GM18508 (cell line): ENCODE measurements at regions not wholly inside any gene's neighbourhood (a gene's known extent, or its start where the extent isn't known, plus 50 kb on each side); places are given as distances from the start of the nearest gene placed in this dataset.
A peak's percentile ranks its signal among the peaks of the same experiment; 100 is the strongest.
"Not testable (repeated sequence)": the region's sequence is repeated elsewhere in the genome, so short reads cannot be mapped to it uniquely, and the experiment has no call there.

Experiments
- ATAC-seq: cut with Tn5 transposase; IDR thresholded peaks from one replicate; pipeline ENCODE4 v1.9.1; 2021; ENCODE audit warnings: moderate number of reproducible peaks; ENCODE audit not compliant: insufficient read depth, unreplicated experiment

DNA sequence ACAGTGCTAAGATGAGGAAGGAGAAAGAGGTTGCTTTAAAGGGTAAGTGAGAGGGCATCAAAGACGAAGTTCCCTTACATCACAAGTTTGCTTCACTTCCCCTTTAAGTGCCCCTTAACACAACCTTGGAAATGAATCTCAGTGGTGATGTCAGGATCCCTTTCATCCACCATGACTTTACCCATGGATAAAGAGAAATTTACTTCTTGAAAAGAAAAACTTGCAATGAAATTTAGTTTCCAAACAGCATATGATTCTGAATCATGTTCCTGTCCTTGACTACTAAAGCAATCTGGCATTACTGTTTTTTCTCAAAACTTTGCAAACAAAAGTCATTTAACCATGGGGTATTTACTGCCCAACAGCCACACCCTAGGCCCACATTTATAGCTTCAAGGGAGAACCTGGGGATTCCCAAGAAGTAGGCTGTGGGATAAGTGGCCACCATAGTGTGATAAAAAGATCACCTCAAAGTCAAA is 135.9 kb downstream of the ITGB8 start:
- peak; percentile 75 for ATAC-seq

DNA sequence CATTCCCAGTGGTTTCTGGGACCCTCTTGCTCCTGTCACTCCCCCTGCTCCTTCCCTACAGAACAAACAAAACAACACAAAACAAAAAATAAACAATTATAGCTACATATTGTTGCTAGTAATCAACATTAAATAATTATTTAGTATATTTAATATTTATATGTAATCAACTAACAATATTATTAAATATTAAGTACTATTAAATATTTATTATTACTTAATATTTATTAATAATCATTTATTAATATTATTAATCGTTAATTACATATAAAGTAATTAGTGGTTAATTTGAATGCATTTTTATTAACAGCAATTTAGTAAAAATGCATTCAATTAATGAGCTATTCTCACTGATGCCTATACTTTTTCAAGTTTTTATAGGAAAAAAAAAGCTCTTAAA is 139.4 kb downstream of the ITGB8 start:
- no peak for ATAC-seq

DNA sequence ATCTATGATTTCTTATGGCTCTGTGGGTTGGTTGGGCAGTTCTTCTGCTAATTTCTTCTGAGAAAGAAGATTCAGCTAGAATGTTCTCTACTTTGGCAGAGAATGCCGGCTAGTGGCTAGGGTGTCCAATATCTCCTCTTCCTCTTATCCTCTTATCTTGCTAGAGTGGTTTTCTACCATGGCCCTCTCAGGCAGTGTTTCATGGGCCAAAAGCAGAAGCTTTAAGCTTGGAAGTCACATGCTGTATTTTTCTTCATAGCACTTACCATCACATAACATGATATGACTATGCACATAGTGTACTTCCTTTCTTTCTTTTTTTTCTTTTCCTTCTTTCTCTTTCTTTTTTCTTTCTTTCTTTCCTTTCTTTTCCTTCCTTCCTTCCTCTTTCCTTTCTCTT is 140.0 kb downstream of the ITGB8 start:
- no peak for ATAC-seq

- no peak for ATAC-seq
These were observed 141.2 kb upstream of the ABCB5 start for GRCh38 chr7:20474249-20474648.

DNA sequence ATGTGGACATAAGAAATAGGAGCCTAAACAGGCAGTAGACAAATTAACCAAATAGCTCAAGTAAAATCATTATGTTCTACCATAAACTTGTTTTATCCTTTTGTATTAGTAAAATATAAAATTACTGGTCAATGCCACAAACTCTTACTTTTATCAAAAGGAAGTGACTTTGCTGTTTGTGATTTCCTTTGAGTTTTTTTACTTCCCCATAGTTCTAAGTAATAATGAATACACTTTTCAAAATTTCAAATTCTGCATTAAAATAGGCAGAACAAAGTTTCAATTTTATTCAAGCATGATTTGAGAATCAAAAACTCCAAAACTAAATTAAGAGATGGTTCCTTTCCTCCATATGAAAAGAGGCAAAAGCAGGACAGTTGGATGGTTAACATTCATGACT is 139.7 kb upstream of the ABCB5 start:
- no peak for ATAC-seq

- no peak for ATAC-seq
These were observed 138.4 kb upstream of the ABCB5 start for GRCh38 chr7:20477067-20477466.

DNA sequence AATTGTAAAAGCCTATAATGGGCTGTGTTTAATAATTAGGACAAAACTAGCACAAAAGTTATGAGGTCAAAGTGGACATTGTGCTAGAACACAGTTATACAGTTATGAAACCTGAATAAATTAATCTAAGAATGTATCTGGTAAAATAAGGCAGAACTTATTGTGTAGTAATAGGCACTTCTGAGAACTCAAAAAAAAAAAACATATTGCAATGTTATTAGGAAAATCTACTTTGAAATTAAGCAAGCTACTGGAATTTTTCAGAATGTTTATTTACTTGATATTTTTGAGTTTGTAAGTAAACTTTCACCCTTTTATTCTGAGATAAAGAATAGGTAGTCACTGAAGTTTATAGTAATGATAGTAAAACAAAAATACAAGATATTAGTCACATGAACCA is 135.8 kb upstream of the ABCB5 start:
- no peak for ATAC-seq

DNA sequence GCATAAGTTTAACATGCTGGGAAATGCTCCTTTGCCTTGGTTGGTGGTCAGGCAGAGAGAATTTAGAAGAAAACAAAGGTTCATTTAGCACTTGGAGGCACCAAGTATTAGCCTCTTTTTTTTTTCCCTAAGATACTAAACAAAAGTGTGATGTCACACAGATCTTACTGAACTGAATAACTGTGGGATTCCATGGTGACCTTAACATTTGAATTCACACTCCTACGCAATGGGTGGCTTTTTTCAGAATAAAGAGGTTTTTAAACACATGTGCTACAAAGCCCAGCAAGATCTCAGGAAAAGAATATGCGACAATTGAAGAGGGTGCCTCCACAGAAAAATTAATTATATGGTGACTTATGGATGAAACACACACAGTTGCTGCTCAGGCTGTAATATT is 133.4 kb upstream of the ABCB5 start:
- ATAC-seq: no peak

GRCh38 chr7:20484356-20484755 is 131.1 kb upstream of the ABCB5 start:
- no peak for ATAC-seq

- ATAC-seq: no peak
These were observed 126.6 kb upstream of the ABCB5 start for GRCh38 chr7:20488850-20489249.

GRCh38 chr7:20491284-20491683 is 124.2 kb upstream of the ABCB5 start:
- no peak for ATAC-seq

DNA sequence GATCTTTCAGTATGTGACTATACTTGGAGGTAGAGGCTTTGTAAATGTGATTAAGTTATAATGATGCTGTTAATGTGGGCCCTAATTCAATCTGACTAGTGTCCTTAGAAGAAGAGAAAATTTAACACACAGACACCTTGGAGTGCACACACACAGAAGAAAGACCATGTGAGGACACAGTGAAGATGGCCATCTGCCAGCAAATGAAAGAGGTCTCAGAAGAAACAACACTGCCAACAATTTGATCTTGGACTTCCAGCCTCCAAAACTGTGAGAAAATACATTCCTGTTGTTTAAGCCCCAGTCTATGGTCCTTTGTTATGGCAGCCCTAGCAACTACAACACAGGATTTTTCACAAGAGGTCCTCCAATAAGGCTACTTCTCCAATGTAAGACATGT is 120.9 kb upstream of the ABCB5 start:
- no peak for ATAC-seq

DNA sequence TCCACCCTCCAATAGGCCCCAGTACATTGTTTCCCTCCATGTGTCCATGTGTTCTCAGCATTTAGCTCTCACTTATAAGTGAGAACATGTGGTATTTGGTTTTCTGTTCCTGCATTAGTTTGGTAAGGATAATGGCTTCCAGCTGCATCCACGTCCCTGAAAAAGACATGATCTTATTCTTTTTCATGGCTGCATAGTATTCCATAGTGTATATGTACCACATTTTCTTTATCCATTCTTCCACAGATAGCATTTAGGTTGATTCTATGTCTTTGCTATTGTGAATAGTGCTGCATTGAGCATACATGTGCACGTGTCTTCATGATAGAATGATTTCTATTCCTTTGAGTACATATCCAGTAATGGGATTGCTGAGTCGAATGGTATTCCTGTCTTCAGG is 114.0 kb upstream of the ABCB5 start:
- not testable (repeated sequence) for ATAC-seq

GRCh38 chr7:20503278-20503950 is 112.1 kb upstream of the ABCB5 start:
- ATAC-seq: no peak

- ATAC-seq: no peak
These were observed 111.4 kb upstream of the ABCB5 start for GRCh38 chr7:20504060-20504459.

DNA sequence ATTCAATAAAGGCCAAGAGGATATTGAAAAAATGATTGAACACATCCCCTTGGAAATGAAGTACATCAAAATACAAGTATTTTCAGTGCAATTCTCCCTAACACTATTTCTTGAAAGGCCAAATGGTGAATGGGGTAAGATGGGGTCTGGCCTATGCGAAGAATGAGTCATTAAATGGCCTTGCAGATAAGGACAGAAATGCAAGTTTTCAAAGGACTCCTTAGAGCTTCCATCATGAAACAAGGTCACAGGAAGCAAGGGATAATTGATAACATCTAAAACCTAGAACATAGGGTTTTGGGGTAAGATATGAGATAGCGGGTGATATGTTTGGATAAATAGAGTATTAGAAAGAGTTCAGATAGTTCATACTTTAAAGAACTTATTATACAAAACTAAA is 109.3 kb upstream of the ABCB5 start:
- ATAC-seq: no peak

DNA sequence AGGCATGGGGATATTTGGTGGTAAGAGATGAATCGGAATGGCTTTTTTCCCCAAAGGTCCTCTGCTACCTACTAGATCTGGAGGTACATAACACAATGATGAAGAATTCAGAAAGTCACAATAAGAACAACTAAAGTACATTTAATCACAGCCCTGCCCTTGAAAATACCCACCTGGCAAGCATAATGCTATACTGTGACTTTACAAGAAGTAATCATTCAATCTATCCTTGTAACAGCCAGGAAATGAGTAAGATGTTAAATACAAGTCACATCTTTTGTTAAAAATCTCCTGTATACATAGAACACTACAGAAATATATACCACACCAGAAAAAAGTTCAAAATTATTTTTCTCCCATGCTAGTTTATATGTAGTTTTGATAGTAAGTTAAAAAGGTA is 108.3 kb upstream of the ABCB5 start:
- no peak for ATAC-seq

GRCh38 chr7:20508109-20508508 is 107.4 kb upstream of the ABCB5 start:
- ATAC-seq: no peak

GRCh38 chr7:20509892-20510572 is 105.4 kb upstream of the ABCB5 start:
- ATAC-seq: no peak

GRCh38 chr7:20510573-20510900 is 104.9 kb upstream of the ABCB5 start:
- ATAC-seq: no peak

GRCh38 chr7:20513341-20513740 is 102.1 kb upstream of the ABCB5 start:
- ATAC-seq: no peak

GRCh38 chr7:20513897-20514296 is 101.6 kb upstream of the ABCB5 start:
- no peak for ATAC-seq
